GM10248 (cell line): ENCODE measurements at regions not wholly inside any gene's neighbourhood (a gene's known extent, or its start where the extent isn't known, plus 50 kb on each side); places are given as distances from the start of the nearest gene placed in this dataset.

Experiments
- CTCF ChIA-PET: fragments of 300-600 bp; sonication (Branson Sonifier 250); formaldehyde crosslinking; extraction: SDS; loops from one replicate; lab custom pipeline; 2021; ENCODE audit warnings: antibody characterized with exemption; lab: Yijun Ruan, JAX
- POLR2A ChIA-PET: fragments of 350-650 bp; sonication (Branson Sonifier 250); formaldehyde crosslinking; extraction: SDS; loops from one replicate; lab custom pipeline; 2020; ENCODE audit warnings: antibody characterized with exemption; lab: Yijun Ruan, JAX
- DNase-seq: peaks from one replicate; pipeline ENCODE4 v3.0.0; 2012; ENCODE audit errors: extremely low spot score
- TF ChIP-seq, protein P1 (sequence below): IDR thresholded peaks from 2 replicates; pipeline ENCODE4 v1.5.1; 2012; ENCODE audit warnings: mild to moderate bottlenecking, low read depth; ENCODE audit errors: extremely low read depth, missing control alignments, control extremely low read depth

DNA sequence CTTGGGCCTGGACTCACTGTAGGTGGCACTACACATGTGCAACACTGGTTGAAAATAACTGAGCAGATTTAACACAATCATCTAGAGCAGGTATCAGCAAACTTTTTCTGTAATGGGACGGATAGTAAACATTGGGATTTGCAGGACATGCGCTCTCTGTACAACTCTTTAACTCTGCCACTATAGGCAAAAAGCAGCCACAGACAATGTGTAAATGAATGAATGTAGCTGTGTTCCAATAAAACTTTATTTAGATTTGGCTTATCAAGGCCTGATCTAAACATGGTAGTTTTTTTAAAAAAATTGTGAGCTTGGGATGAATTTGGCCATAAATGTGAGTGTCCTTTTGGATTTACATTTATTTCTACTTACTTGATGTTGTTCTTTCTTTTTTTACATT is 407.3 kb downstream of the FAT4 start:
- ChIA-PET POLR2A (no interaction called here), CTCF (interaction anchor here (1.4 kb wide), 1 partner anchor 8 kb away, joined by 4 read pairs; no protein-coding TSS in a partner anchor)
- TF ChIP-seq, protein P1, sequence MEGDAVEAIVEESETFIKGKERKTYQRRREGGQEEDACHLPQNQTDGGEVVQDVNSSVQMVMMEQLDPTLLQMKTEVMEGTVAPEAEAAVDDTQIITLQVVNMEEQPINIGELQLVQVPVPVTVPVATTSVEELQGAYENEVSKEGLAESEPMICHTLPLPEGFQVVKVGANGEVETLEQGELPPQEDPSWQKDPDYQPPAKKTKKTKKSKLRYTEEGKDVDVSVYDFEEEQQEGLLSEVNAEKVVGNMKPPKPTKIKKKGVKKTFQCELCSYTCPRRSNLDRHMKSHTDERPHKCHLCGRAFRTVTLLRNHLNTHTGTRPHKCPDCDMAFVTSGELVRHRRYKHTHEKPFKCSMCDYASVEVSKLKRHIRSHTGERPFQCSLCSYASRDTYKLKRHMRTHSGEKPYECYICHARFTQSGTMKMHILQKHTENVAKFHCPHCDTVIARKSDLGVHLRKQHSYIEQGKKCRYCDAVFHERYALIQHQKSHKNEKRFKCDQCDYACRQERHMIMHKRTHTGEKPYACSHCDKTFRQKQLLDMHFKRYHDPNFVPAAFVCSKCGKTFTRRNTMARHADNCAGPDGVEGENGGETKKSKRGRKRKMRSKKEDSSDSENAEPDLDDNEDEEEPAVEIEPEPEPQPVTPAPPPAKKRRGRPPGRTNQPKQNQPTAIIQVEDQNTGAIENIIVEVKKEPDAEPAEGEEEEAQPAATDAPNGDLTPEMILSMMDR: no peak
- DNase-seq: no peak

DNA sequence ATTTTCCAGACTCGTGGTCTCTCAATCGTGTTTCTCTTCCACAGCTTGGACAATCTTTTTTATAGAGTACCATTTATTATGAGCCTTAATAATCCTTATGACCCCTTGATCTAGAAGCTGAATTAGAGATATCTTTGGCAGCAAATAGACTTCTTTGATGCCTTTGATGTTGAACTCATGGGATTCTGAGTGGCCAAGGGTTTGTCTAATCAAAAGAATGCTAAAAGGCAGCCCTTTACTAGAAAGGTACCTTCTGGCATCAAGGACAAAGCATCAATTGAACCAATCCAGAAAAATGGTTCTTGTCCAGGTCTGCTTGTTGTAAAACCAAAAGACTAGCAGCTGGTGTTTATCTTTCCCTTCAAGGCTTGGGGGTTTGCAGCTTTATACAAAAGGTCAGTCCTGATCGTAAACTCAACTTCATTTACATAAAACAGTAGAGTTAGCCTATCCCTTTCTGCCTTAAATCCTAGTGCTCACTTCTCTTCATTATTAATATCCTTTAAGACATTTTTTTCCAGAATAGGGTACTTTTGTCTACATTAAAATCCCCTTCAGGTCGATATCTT is 411.3 kb downstream of the FAT4 start:
- ChIA-PET CTCF (no interaction called here), POLR2A (no interaction called here)
- TF ChIP-seq, protein P1: no peak
- DNase-seq: no peak

DNA sequence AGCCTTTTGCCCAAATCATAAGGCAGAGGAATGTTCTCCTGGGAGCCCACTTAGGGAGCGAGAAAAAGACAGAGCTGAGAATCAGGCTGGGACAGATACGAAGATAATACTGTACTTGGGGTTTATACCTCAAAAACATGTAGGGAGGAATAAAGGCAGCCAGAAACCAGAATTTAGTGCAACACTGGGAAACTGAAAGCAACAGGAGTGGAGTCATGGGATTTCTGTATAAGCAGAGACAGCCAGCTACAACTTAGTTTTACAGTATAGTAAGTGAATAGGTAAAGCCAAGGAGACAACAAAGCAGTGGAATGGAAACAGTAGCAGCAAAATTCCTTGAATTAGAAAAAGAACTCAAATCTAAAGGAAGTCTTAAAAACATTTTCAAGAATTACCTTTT is 413.2 kb downstream of the FAT4 start:
- POLR2A ChIA-PET: no interaction called here
- TF ChIP-seq, protein P1: no peak
- CTCF ChIA-PET: no interaction called here
- no peak for DNase-seq

DNA sequence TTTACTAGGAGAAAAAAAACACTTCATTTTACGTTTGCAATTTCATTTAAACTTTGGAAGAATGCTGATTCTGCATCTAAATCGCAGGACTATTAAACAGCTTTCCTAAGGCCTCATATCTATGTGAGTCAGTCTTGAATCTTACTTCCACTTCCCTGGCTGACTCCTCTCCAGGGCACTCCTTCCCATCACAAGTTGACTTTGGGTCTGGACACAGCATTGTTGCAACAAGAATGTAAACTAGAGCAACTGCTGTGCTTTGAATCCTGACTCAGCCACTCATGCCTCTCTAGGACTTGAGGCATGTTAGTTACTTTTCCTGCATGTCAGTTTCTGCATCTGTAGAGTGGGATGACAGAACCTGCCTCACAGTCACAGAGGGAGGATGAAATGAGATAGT is 413.8 kb downstream of the FAT4 start:
- POLR2A ChIA-PET: no interaction called here
- no peak for DNase-seq
- CTCF ChIA-PET: no interaction called here
- TF ChIP-seq, protein P1: no peak

DNA sequence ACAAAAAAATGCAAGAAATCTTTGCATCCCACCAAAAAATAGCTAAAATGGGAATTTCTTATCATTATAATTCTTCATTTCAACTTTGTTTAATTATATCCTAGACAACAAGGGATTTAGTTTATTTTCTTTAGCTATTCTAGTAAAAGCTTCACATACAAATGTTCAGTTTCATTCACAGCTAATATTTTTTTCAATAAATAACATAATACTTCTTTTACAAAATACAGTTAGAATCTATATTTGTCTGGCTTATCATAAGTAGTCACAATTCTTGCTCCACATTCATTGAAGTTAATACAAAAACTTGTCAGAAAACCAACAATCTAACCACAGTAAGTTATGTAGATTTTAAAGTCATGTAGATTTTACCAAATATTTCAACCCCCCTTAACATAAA is 414.4 kb downstream of the FAT4 start:
- POLR2A ChIA-PET: no interaction called here
- no peak for DNase-seq
- TF ChIP-seq, protein P1: no peak
- CTCF ChIA-PET: interaction anchor here (1.0 kb wide), 1 partner anchor 8 kb away, joined by 4 read pairs; no protein-coding TSS in a partner anchor

DNA sequence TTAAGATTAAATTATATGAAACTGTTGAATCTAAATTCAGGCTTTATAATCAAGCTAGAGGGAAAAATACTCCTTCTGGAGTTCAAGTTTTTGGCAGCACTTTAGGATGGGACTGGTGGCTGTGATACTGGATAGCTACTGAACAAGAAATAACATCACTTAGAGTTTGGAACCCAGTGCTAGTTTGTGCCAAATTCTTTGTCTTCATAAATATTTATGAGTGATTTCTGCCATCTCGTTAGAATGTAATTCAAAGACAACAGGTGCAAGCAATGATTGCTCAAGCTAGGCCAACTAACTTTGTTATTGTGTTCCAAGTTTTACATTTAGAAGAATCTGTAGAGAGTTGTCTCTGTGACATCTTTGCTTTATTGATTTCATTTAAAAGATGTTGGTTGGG is 417.9 kb downstream of the FAT4 start:
- POLR2A ChIA-PET: no interaction called here
- DNase-seq: no peak
- CTCF ChIA-PET: interaction anchor here (1.3 kb wide), 2 partner anchors 11 to 14 kb away, joined by 3 to 4 read pairs; no protein-coding TSS in a partner anchor
- TF ChIP-seq, protein P1: no peak

DNA sequence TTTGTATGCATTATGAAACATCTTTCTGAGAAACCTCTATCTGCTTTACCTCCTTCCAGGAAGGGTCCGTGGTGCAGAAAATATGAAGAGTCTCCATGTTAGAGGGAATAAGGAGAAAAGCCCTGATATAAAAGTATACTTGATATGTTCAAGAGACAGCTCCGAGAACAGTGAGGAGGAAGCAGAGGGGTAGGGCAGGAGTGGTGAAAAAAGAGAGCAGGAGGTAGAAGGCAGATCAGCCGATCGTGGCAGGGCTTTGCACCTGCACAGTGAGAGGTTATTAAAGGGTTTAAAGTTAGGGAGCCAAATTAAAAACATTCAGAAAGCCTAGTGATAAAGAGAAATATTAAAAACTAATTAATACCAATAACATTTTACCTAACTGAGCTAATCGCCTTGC is 419.7 kb downstream of the FAT4 start:
- CTCF ChIA-PET: interaction anchor here (1.0 kb wide), 1 partner anchor 12 kb away, joined by 3 read pairs; no protein-coding TSS in a partner anchor
- no peak for DNase-seq
- TF ChIP-seq, protein P1: no peak
- POLR2A ChIA-PET: no interaction called here
